Neural progenitor cell (in vitro differentiated cells): ENCODE measurements at regions not wholly inside any gene's neighbourhood (a gene's known extent, or its start where the extent isn't known, plus 50 kb on each side); places are given as distances from the start of the nearest gene placed in this dataset.

Experiments
- CTCF ChIP-seq: fragments of 200-600 bp; sonication (generic); IDR thresholded peaks from 2 replicates; pipeline ENCODE4 v1.5.1; 2017; ENCODE audit warnings: antibody characterized with exemption, mild to moderate bottlenecking
- EZH2 ChIP-seq: fragments of 200-600 bp; sonication (generic); IDR thresholded peaks from 2 replicates; pipeline ENCODE4 v1.6.1; 2017; ENCODE audit warnings: antibody characterized with exemption, mild to moderate bottlenecking, moderate library complexity

- TF ChIP-seq EZH2 (no peak), CTCF (no peak)
Measured at GRCh38 chr10:105763611-105764010, 1122.5 kb downstream of the SORCS3 start.
